GM19328 (cell line): ENCODE measurements at regions not wholly inside any gene's neighbourhood (a gene's known extent, or its start where the extent isn't known, plus 50 kb on each side); places are given as distances from the start of the nearest gene placed in this dataset.
A peak's percentile ranks its signal among the peaks of the same experiment; 100 is the strongest.
"Not testable (repeated sequence)": the region's sequence is repeated elsewhere in the genome, so short reads cannot be mapped to it uniquely, and the experiment has no call there.

Experiments
- ATAC-seq: cut with Tn5 transposase; IDR thresholded peaks from one replicate; pipeline ENCODE4 v1.9.1; 2021; ENCODE audit warnings: mild to moderate bottlenecking, moderate library complexity; ENCODE audit not compliant: unreplicated experiment

GRCh38 chr10:26621243-26621888 lies 76.1 kb upstream of the PDSS1 start:
- ATAC-seq: no peak

GRCh38 chr10:26621889-26622711 lies 75.4 kb upstream of the PDSS1 start:
- peak; percentile 54 for ATAC-seq

- ATAC-seq: no peak
Measured at GRCh38 chr10:26622891-26623290, 74.6 kb upstream of the PDSS1 start.

- ATAC-seq: no peak
Measured at GRCh38 chr10:26624006-26624405, 73.5 kb upstream of the PDSS1 start.

GRCh38 chr10:26626066-26626465 lies 71.4 kb upstream of the PDSS1 start:
- no peak for ATAC-seq

GRCh38 chr10:26627324-26627723 lies 70.2 kb upstream of the PDSS1 start:
- ATAC-seq: no peak

- ATAC-seq: peak; percentile 58
Measured at GRCh38 chr10:26628395-26628794, 69.1 kb upstream of the PDSS1 start.

- not testable (repeated sequence) for ATAC-seq
Measured at GRCh38 chr10:26632171-26632570, 65.3 kb upstream of the PDSS1 start.

GRCh38 chr10:26634111-26634510 lies 63.4 kb upstream of the PDSS1 start:
- ATAC-seq: not testable (repeated sequence)

- ATAC-seq: no peak
Measured at GRCh38 chr10:26637521-26638275, 59.8 kb upstream of the PDSS1 start.

- ATAC-seq: no peak
Measured at GRCh38 chr10:26640391-26640790, 57.1 kb upstream of the PDSS1 start.

GRCh38 chr10:26642896-26643653 lies 54.4 kb upstream of the PDSS1 start:
- ATAC-seq: no peak

- no peak for ATAC-seq
Measured at GRCh38 chr10:26647602-26648244, 49.8 kb upstream of the PDSS1 start.
